Activated CD4-positive, alpha-beta T cell treated with anti-CD3 and anti-CD28 coated beads, Interleukin-2, amount 50 U/mL, for 48 hours (primary cell): ENCODE measurements at regions not wholly inside any gene's neighbourhood (a gene's known extent, or its start where the extent isn't known, plus 50 kb on each side); places are given as distances from the start of the nearest gene placed in this dataset.

Source experiments
- DNase-seq, 2 experiments: peaks; one replicate each; pipeline ENCODE4 v3.0.0-alpha.2; 2020

DNA sequence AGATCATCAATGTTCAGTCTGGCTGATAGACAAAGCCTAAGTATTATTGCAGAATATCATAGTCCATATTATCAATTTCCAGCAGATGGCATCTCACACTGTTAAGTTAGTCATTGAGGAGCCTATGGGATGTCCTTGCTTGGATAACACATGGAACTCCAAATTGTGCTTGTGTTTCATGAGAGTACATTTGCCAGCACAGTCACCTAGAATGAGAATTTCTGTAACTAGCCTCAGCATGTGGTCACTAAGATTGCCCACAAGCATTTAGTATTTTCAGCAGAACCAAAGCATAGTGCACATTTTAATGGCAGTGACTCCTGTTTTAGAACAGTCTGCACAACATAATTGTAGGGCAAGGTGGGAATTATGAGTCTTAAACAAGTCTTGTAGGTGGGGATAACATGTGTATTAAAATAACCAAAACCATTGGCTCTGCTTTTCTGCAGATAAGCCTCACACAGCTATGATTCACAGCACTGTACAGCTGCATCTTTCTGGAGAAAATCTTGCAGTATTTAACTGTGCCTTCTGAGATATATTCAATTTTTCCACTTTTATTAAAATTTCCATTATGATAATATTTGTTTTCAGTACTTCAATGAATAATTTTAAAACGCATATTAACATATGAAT, 882.8 kb upstream of the SOX9 start:
- DNase-seq, result no peak

DNA sequence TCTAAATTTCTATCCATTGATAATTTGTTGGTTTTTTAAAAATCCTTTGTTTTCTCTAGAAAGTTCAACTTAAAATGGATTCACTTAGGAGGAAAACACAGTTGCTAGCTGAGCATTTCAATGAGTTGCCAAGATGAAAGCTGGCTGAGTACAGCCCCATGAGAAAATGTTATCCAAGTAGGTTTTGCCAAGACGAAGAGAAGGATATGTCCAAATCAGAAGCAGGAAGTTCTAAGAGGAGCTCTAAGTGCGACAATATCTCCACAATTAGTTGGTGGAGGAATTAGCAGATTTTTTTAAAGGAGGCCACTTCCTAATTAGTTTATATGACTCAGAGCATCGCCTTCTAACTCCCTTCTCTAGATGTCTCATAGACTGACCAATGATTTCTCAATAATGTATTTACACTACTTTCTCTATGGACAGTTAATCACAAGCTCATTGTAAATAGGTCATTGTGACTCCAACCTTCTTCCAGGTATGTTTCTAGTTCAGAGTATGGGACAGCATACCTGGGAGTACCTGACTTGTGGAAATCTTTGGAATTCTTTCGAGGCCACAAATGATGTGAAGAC, 873.3 kb upstream of the SOX9 start:
- DNase-seq, result no peak

GRCh38 chr17:71251276-71251675, 869.5 kb upstream of the SOX9 start:
- no peak for DNase-seq

DNA sequence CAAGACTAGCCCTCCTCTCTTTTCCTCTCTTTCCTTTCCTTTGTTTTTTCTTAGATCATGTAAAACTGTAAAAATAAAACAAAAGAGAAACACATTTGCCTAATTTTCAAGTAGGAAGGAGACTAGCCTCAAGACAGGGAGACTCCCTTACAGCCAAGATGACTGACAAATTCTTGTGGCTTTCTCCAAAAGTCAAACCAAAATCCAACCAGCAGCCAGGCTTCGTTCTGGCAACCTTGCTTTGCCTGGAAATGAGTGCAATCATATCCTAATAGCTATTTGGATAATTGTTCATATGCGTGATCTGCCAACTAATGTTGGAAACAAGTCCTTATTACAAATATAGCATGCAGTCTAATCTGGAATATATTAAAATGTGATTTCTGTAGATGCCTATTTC, 868.9 kb upstream of the SOX9 start:
- no peak for DNase-seq

DNA sequence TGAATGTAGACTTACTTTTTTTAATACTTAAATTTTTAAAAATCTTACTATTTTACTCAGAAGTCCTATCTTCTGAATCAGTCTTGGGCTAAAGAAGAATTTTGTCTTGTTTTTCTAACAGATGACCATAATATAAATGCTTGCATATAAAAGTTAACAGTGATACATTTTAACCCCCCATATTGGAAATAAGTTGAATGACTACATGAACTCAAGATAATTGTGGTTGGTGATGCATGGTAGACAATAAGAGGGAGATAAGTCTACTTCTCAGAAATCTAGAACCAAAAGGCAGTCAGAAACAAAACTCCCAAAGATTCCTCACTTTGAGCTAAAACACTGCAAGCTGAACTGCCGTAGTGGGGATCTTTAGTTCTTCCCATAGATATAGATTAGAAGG, 868.4 kb upstream of the SOX9 start:
- no peak for DNase-seq

DNA sequence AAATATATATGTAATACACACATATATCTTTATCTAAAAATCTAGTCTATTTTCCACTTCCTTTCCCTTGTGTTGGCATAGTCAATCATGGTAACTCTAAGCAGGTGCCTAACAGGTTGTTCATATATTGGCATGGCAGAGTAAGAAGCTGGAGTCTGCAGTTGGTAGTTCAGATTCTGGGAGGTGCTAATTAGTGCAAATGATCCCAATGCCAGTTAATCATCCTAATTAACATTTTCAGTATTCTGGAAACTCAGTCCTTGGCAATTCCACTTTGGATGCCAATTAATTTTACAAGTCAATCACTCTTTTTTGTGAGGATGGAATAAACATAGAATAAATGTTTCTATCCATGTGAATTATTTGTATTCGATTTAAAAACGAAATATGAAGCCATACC, 863.7 kb upstream of the SOX9 start:
- no peak for DNase-seq

GRCh38 chr17:71260366-71260940, 860.4 kb upstream of the SOX9 start:
- DNase-seq, result no peak

DNA sequence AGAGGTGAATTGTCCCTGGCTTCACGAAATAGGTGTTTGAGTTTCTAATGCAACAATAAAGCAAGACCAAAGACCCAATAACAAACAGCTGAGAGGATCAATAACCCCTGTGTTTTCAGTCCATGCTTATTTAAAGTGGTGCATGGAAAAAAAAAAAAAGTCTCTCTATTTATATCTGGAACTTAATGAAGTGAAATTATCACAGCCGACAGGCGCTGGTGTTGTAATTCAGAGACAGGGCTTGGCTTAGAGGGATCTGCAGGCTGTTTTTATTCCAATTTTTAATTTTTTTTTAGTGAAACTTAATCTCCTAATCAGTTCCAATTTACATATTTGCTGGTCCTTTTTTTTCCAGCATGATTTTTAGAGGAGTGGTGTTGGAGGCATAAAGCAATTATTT, 858.2 kb upstream of the SOX9 start:
- DNase-seq, result no peak

- DNase-seq, result no peak
Observed at GRCh38 chr17:71267668-71268067, 853.2 kb upstream of the SOX9 start.

DNA sequence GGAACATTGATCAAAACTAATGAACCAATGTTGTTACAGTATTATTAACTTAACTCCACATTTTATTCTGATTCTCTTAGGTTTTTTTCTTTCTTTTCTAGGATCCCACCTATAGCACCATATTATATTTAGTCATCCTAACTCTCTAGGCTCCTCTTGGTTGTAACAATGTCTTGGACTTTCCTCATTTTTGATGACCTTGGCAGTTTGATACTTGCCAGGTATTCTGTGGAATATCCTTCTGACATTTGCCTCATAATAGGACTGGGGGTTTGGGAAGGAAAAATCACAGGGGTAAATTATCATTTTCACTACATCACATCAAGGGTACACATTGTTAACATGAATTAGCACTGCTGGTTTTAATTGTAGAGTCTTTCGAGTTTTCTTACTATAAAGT, 851.6 kb upstream of the SOX9 start:
- DNase-seq, result no peak

DNA sequence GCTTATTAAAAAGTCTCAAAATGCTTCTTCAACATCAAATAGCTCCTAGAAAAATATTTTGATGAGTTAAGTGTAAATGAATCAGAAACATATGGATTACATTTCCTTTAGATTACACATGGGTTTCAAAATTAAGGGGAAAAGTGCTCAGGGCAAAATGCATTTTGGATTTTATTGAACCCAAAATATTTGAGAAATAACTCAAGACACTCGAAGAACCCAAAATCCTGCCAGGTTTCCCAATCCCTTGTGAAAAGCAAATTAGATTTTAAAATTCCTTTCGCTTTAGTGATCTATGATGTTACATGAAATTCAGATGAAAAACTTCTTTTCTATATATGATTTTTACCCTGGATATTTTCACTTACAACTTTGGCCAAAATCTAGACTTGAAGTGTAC, 847.4 kb upstream of the SOX9 start:
- no peak for DNase-seq

DNA sequence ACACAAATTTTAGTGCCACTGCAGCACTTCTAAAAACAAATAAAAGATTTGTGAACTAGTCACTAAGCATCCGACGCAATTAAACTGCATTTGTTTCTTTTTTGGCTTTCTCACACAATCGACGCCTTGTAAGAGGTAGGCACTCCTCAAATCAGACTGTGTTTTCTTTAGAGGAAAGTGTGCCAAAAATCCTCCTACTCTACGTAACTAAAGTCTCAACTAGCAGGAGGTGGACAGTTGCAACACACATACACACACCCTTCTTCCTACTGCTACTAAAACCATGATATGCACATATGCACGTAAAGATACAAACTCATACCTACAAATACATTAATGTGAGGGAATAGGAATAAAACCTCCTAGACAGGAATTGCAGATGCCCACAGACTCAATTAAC, 844.7 kb upstream of the SOX9 start:
- DNase-seq, result no peak

DNA sequence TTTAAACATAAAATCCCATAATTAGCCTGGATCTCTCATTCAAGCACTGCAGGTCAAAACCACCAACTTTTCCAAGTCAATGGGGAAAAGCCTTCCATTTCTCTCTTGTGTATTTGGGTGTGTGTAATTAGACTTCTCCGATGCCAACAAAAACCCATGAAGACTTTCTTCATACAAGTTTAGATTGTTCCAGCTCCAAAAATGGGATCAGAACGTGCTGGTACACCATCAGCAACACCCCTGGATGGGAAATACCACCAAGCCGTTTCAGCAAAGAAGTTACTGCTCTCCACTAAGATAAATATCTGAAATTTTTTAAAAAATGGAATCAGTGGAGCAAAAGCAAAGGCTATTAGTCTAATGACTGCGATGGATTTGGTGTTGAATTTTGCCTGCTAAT, 837.3 kb upstream of the SOX9 start:
- DNase-seq, result no peak

DNA sequence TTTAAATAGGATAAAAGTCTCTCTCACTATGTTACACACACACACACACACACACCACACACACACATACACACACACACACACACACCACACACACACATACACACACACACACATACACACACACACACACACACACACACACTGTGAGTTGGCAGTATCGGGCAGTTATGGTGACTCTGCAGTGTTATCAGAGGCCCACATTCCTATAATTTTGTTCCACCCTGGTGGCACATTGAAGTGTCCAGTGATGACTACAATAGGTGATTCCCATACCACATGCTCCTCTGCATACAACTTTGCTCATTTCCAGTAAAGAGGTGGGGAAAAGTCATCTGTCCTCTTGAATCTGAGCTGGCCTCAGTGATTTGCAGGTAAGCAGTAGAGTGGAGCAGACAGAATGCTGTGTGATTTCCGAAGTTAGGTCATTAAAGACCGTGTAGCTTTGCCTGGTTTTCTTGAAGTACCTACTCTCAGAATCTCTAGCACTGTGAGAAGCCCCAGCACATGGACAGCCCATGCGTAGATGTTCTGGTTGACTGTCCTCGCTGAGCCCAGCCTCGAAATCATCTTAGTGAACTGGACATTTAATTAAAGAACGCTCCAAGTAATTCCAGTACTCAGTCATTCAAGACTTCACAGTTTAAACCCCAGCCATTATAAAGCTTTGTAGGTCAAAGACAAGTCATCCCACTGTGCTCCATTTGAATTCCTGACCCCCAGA, 836.6 kb upstream of the SOX9 start:
- no peak for DNase-seq

- DNase-seq, result no peak
Observed at GRCh38 chr17:71286625-71287024, 834.2 kb upstream of the SOX9 start.

DNA sequence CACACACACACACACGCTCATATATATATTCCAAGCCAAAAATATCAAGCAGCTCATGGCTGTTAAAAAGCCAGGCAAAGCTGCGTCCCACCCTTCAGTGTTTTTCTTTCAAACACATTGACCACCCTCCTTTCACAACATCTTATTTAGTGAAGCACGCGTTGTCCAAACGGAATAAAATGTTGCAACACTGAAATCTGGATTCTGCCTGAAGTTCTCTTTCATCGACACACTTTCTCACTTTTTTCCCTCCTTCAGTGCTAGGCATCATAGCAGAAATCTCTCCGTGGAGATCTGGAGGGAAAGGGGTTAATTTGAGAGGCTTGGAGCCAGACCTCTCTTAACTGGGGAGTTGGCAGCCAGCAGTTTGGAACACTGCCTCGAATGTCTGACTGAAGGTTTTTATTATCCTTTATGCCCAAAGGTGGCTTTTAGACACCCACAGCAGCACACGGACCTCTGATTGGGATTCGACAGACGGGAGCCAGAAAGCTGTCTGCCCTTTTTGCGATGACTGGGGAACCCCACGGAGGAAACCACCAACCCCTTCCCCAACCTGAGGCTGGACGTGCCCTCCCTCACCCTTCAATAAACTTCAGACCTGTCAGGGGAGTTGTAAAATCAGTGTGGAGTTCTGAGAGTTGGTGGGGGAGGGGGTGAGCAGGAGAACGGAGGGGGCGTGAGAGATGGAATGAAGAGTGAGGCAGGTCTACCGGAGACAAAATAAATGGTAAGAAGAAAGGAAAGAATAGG, 833.6 kb upstream of the SOX9 start:
- no peak for DNase-seq

- DNase-seq, result no peak
Observed at GRCh38 chr17:71292006-71292405, 828.8 kb upstream of the SOX9 start.

- DNase-seq, result no peak
Observed at GRCh38 chr17:71296005-71296404, 824.8 kb upstream of the SOX9 start.

- DNase-seq, result no peak
Observed at GRCh38 chr17:71301063-71301462, 819.8 kb upstream of the SOX9 start.

DNA sequence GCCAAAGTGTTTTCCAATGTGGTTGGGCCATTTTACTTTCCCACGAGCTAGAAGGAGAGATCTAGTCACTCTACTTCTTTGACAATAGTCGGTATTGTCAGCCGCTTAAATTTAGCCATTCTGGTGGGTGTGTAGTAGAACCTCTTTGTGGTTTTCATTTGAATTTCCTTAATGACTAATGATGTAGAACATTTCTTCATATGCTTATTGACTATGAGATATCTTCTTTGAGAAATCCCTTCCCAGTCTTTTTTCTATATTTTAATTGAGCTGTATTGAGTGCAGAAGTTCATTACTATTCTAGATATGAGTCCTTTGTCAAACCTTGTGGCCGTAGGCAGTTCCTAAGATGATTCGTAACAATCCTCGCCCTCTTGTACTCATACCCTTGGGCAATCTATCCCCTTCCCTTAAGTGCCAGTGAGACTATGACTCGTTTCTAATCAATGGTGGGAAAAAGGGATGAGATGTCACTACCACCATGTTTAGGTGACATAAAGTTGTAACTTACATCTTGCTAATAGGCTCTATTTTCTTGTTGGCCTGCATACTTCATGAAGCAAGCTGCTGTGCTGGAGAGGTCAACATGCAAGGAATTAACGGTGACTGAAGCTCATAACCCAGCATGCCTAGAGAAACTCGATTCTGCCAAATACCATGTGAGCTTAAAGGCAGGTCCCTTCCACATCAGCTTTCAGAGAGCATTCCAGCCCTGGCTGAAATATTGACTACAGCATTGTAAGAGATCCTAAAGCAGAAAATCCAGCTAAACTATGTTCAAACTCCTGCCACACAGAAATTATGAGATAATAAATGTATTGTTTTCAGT, 817.9 kb upstream of the SOX9 start:
- no peak for DNase-seq

DNA sequence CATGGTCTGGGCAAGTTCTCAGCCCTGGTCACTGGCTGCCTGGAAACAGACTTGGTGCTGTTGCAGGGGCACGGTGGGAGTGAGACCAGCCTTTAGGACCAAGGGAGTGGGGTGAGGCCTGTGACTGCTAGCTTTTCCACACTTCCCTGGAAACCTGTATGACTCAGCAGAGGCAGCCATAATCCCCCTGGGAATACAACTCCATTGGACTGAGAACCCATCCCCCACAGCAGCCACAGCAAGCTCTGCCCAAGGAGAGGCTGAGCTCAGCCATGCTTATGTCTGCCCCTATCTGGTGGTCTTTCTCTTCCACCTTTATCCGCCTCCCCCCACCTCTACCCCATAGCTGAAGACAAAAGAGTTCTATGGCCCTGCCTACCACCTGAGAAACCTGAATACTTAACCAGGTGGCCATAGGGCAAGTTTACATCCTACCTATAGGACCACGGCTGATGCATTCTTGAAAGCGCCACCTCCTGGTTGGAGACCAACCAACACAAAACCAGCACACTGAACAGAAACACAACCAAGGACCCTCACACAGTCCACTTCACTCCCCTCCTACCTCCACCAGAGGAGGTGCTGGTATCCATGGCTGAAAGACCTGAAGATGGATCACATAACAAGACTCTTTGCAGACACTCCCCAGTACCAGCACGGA, 816.2 kb upstream of the SOX9 start:
- no peak for DNase-seq

DNA sequence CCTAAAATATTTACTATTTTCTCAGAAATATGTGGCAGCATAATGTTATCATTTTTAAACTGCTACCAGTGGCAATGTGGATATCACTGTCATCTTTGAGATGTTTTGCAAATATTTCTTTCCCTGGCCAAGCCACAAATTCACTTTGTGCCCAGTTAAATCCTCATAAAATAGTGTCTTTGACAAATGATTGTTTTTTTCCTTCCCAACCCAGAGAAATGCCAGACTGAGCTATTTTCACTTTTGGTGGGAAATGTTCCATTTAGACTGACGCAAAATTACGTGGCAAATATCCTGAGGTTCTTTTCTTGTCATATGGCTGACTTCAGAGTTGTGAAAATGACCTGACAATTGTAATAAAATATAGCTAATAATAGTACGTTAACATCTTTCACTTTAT, 807.0 kb upstream of the SOX9 start:
- no peak for DNase-seq
